Muscle of leg (tissue), 3 donors: ENCODE measurements at regions not wholly inside any gene's neighbourhood (a gene's known extent, or its start where the extent isn't known, plus 50 kb on each side); places are given as distances from the start of the nearest gene placed in this dataset.
"Not testable (repeated sequence)": the region's sequence is repeated elsewhere in the genome, so short reads cannot be mapped to it uniquely, and the experiment has no call there.

Experiments used
- DNase-seq: peaks from one replicate; pipeline ENCODE4 v3.0.0; 2013
- H3K27ac ChIP-seq: one replicate; pipeline ENCODE4 v1.5.1; 2013; ENCODE audit warnings: mild to moderate bottlenecking, low read length, control low read depth
- H3K27me3 ChIP-seq: one replicate; pipeline ENCODE4 v1.6.1; 2013; ENCODE audit warnings: low read length; ENCODE audit not compliant: control insufficient read depth, insufficient read depth
- H3K36me3 ChIP-seq: one replicate; pipeline ENCODE4 v1.6.1; 2013; ENCODE audit warnings: low read length; ENCODE audit not compliant: control insufficient read depth, insufficient read depth
- H3K4me1 ChIP-seq: one replicate; pipeline ENCODE4 v1.6.1; 2013; ENCODE audit warnings: low read length; ENCODE audit not compliant: control insufficient read depth, insufficient read depth
- H3K4me3 ChIP-seq: one replicate; pipeline ENCODE4 v1.5.1; 2013; ENCODE audit warnings: low read length, control low read depth
- H3K9me3 ChIP-seq: replicated peaks from 2 replicates; pipeline ENCODE4 v1.6.1; 2013; ENCODE audit warnings: low read depth, low read length; ENCODE audit not compliant: control insufficient read depth
- WGBS: methylation state at CpG from one replicate; pipeline ENCODE4 v1.1.5; 2013; ENCODE audit warnings: missing lambda C conversion rate; ENCODE audit not compliant: insufficient coverage; 5-methylcytosine and 5-hydroxymethylcytosine counted together

DNA sequence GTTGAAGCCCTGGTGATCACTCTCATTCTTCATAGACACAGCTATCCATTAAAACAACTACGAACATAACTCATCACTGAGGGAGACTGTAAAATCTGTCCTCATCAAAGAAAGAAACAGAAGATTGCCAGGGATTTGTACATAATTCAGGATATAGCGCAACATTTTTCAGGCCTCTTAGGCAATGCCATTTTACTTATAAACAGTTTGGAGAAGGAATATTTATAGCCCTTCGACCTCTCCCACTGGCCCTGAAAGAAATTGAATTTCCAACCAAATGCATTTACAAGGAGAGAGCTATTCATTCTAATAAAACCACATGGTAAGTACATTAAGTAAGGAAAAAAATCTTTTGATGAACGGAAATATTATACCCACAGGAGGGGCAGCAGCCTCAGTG, 295.0 kb downstream of the RAD51AP2 start:
- DNase-seq, result peak; percentile 66
- no peaks in the 10 kb centered on the region for H3K27me3 ChIP-seq
- no peak overlapping the region for H3K27ac ChIP-seq
- H3K4me1 ChIP-seq, result no peaks in the 10 kb centered on the region
- no peaks in the 10 kb centered on the region for H3K36me3 ChIP-seq
- WGBS, result no CpG with 5 or more reads among the region's 4 CpGs
- no peaks in the 10 kb centered on the region for H3K9me3 ChIP-seq
- H3K4me3 ChIP-seq, result no peak overlapping the region

- WGBS, result no CpG with 5 or more reads among the region's 2 CpGs
- H3K36me3 ChIP-seq, result no peaks in the 10 kb centered on the region
Observed at GRCh38 chr2:17208511-17208910, 309.7 kb downstream of the RAD51AP2 start.

GRCh38 chr2:17206771-17207170, 311.5 kb downstream of the RAD51AP2 start:
- no peaks in the 10 kb centered on the region for H3K27me3 ChIP-seq
- H3K27ac ChIP-seq, result no peak overlapping the region
- H3K4me1 ChIP-seq, result no peaks in the 10 kb centered on the region
- no peak overlapping the region for H3K4me3 ChIP-seq
- no peaks in the 10 kb centered on the region for H3K36me3 ChIP-seq
- DNase-seq, result peak; percentile 52
- no peaks in the 10 kb centered on the region for H3K9me3 ChIP-seq

More at GRCh38 chr2:17208511-17208910, 309.7 kb downstream of the RAD51AP2 start:
- no peak for DNase-seq
- H3K27me3 ChIP-seq, result no peaks in the 10 kb centered on the region
- H3K4me1 ChIP-seq, result no peaks in the 10 kb centered on the region
- no peak overlapping the region for H3K4me3 ChIP-seq
- no peaks in the 10 kb centered on the region for H3K9me3 ChIP-seq
- no peak overlapping the region for H3K27ac ChIP-seq

DNA sequence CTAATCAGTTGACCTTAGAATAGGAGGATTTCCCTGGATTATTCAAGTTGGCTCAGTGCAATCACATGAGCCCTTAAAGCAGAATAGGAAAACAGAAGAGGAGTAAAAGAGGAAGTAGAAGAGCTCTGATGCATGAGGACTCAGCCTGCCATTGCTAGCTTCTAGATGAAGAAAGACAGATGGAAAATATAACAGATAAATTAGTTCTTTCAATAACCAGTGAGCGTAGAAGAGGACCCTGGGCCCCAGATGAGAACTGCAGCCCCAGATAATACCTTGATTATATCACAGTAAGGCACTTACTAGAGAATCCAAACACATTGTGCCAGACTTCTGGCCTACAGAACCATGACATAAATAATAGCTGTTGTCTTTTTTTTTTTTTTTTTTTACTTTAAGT, 314.0 kb downstream of the RAD51AP2 start:
- not testable (repeated sequence) for H3K27ac ChIP-seq, H3K36me3 ChIP-seq, DNase-seq, H3K4me3 ChIP-seq, H3K9me3 ChIP-seq, H3K4me1 ChIP-seq, H3K27me3 ChIP-seq
- no CpG with 5 or more reads among the region's 1 CpG for WGBS

DNA sequence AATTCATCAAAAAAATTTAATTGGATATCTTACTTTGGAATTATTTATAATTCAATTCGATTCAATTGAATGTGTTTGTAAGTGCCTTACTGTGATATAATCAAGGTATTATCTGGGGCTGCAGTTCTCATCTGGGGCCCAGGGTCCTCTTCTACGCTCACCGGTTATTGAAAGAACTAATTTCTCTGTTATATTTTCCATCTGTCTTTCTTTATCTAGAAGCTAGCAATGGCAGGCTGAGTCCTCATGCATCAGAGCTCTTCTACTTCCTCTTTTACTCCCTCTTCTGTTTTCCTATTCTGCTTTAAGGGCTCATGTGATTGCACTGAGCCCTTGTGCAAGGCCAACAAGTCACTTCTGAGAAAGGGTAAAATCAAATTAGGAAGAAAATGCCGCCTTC, 315.6 kb downstream of the RAD51AP2 start:
- peak; percentile 38 for DNase-seq
- not testable (repeated sequence) for H3K27me3 ChIP-seq, H3K27ac ChIP-seq, H3K4me1 ChIP-seq, H3K36me3 ChIP-seq, H3K4me3 ChIP-seq, H3K9me3 ChIP-seq
- 94% methylated on average over 2 of the region's 4 CpGs for WGBS

DNA sequence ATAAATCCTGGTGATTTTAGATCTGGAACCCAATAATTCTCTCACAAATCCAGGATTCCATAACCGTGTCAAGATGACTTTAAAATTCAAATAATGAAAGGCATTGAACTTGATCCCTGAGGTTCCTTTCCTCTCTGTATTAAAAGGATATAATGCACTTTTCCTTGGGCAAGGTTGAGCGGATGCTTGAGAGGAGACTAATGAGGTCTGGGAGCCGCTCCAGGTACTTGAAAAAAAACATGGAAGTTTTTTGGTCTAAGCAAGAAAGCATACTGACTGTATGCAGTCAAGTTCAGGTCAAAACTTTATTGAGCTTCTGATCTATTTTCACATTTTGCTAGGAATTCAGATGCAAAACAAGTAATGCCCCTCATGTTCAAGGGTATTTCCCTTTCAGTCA, 318.5 kb downstream of the RAD51AP2 start:
- Histone ChIP-seq H3K27me3 (no peaks in the 10 kb centered on the region), H3K4me3 (no peak overlapping the region), H3K27ac (no peak overlapping the region), H3K9me3 (no peaks in the 10 kb centered on the region), H3K4me1 (no peaks in the 10 kb centered on the region), H3K36me3 (no peaks in the 10 kb centered on the region)
- peak; percentile 65 for DNase-seq
- 40% methylated on average over 1 of the region's 3 CpGs for WGBS

DNA sequence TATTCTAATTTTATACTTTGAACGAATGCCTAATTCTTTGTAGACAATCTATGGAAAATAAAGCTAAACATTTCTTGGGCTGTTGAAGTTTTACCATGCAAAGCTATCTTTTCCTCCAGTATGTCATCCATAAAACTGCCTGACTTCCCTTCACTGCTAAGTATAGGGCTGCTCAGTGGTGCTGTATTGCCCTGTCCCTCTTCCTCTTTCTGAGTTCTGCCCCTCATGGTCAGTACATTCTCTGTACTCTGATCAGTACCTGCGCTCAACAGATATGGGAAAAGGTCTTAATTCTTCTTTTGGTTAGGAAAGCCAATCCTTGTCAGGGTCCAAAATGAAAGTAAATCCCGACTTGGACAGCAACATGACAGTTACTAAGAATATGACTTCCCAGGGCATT, 321.9 kb downstream of the RAD51AP2 start:
- no peak for DNase-seq
- H3K9me3 ChIP-seq, result no peaks in the 10 kb centered on the region
- 33% methylated on average over 1 of the region's 3 CpGs for WGBS
- H3K4me1 ChIP-seq, result no peaks in the 10 kb centered on the region
- H3K4me3 ChIP-seq, result no peak overlapping the region
- no peaks in the 10 kb centered on the region for H3K27me3 ChIP-seq
- H3K36me3 ChIP-seq, result no peaks in the 10 kb centered on the region
- H3K27ac ChIP-seq, result no peak overlapping the region

- 80% methylated on average over 4 of the region's 5 CpGs for WGBS
- Histone ChIP-seq H3K27ac (no peak overlapping the region), H3K9me3 (no peaks in the 10 kb centered on the region)
Observed at GRCh38 chr2:17195016-17195415, 323.2 kb downstream of the RAD51AP2 start.

GRCh38 chr2:17194083-17194482, 324.2 kb downstream of the RAD51AP2 start:
- no peak overlapping the region for H3K27ac ChIP-seq
- no peaks in the 10 kb centered on the region for H3K4me1 ChIP-seq
- no peaks in the 10 kb centered on the region for H3K36me3 ChIP-seq
- H3K9me3 ChIP-seq, result no peaks in the 10 kb centered on the region
- 89% methylated on average over 7 of the region's 9 CpGs for WGBS
- no peak for DNase-seq
- no peak overlapping the region for H3K4me3 ChIP-seq
- no peaks in the 10 kb centered on the region for H3K27me3 ChIP-seq

More at GRCh38 chr2:17195016-17195415, 323.2 kb downstream of the RAD51AP2 start:
- H3K4me1 ChIP-seq, result no peaks in the 10 kb centered on the region
- H3K4me3 ChIP-seq, result no peak overlapping the region
- no peaks in the 10 kb centered on the region for H3K36me3 ChIP-seq
- DNase-seq, result no peak
- H3K27me3 ChIP-seq, result no peaks in the 10 kb centered on the region

GRCh38 chr2:17193433-17193890, 324.8 kb downstream of the RAD51AP2 start:
- not testable (repeated sequence) for H3K27ac ChIP-seq, H3K9me3 ChIP-seq, H3K4me3 ChIP-seq, H3K27me3 ChIP-seq, H3K36me3 ChIP-seq, H3K4me1 ChIP-seq, DNase-seq
- WGBS, result 95% methylated on average over 32 of the region's 32 CpGs

DNA sequence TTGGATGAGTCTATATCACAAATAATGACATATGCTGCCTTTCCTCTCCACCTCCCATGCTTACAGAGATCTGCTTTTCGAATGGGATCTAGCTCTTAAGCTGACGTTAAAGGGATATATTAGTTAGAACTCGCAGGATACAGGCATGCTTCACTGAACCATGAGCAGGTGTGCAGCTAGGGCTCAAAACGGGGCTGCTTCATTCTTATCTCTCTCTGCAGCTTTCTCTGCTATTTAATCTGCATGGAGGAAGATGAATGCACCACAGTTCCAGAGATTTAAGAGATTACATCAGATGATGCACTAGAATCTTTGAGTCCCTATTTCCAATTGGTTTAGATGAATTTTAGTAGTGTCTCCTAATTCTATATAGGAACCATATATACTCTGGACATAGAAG, 327.0 kb downstream of the RAD51AP2 start:
- DNase-seq, result no peak
- Histone ChIP-seq H3K4me3 (no peak overlapping the region), H3K36me3 (no peaks in the 10 kb centered on the region), H3K27me3 (no peaks in the 10 kb centered on the region), H3K4me1 (no peaks in the 10 kb centered on the region), H3K27ac (no peak overlapping the region), H3K9me3 (no peaks in the 10 kb centered on the region)
- WGBS, result 40% methylated on average over 1 of the region's 4 CpGs
